ENCODE measurements at regions not wholly inside any gene's neighbourhood (a gene's known extent, or its start where the extent isn't known, plus 50 kb on each side); places are given as distances from the start of the nearest gene placed in this dataset.
A peak's percentile ranks its signal among the peaks of the same experiment; 100 is the strongest.

DNA sequence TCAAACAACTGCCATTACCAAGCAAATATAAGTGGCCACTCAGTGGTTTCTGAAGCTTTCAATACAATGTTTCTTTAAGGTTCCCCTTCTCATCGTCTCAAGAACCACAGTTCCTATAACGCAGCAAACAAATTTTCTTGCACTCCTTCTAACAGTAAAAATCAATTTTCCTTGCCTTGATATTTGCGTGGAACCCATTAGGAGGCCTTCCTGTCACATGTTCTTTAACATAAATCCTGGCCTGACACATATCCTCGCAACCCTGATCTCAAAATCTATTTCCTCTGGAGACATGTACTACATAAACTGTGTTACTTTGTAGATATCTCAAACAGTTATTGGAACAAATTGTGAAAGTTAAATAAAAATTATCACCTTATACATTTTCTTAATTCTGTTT, 65.9 kb upstream of the MANEA start:
- intact Hi-C loops (cut with DNase I), result no loop called here
- H3K27me3 ChIP-seq (ENCODE audit: control insufficient read depth, insufficient read depth), result no peaks in the 10 kb centered on the region
- no peaks in the 10 kb centered on the region for H3K9me3 ChIP-seq (ENCODE audit: control insufficient read depth, low read length)
- ATAC-seq (no peak), DNase-seq (no peak)
- H3K27ac ChIP-seq (ENCODE audit: low read length), result no peak overlapping the region
- H3K4me1 ChIP-seq (ENCODE audit: control insufficient read depth, insufficient read depth, low read length), result no peaks in the 10 kb centered on the region
- WGBS, result 45% methylated on average over 4 of the region's 4 CpGs
- no peak overlapping the region for H3K4me3 ChIP-seq (ENCODE audit: low read length)

GRCh38 chr6:95515975-95516374, 61.4 kb upstream of the MANEA start:
- ATAC-seq (no peak), DNase-seq (no peak)
- Histone ChIP-seq H3K4me1 (ENCODE audit: control insufficient read depth, insufficient read depth, low read length) (no peaks in the 10 kb centered on the region), H3K9me3 (ENCODE audit: control insufficient read depth, low read length) (no peaks in the 10 kb centered on the region), H3K27me3 (ENCODE audit: control insufficient read depth, insufficient read depth) (no peaks in the 10 kb centered on the region), H3K27ac (ENCODE audit: low read length) (no peak overlapping the region), H3K4me3 (ENCODE audit: low read length) (no peak overlapping the region)
- 72% methylated on average over 2 of the region's 2 CpGs for whole genome bisulfite sequencing
- intact Hi-C loops (cut with DNase I), result no loop called here

DNA sequence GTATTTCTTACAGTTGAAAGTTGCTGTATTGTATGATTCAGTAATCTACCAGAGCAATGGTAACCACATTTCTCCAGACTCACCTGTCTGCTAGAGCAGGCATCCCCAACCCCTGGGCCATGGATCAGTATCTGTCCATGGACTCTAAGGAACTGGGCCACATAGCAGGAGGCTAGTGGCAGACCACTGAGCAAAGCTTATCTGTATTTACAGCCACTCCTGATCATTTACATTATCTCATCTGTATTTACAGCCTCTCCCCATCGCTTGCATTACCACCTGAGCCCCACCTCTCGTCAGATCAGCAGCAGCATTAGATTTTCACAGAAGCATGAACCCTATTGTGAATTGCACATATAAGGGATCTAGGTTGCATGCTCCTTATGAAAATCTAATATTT, 60.3 kb upstream of the MANEA start:
- intact Hi-C loops (cut with DNase I), result no loop called here
- ATAC-seq, result no peak
- no peak for DNase-seq

GRCh38 chr6:95517568-95517967, 59.8 kb upstream of the MANEA start:
- Histone ChIP-seq H3K27ac (ENCODE audit: low read length) (no peak overlapping the region), H3K27me3 (ENCODE audit: control insufficient read depth, insufficient read depth) (no peaks in the 10 kb centered on the region), H3K4me3 (ENCODE audit: low read length) (no peak overlapping the region), H3K9me3 (ENCODE audit: control insufficient read depth, low read length) (no peaks in the 10 kb centered on the region), H3K4me1 (ENCODE audit: control insufficient read depth, insufficient read depth, low read length) (no peaks in the 10 kb centered on the region)
- no peak for ATAC-seq
- no peak for DNase-seq
- 66% methylated on average over 3 of the region's 3 CpGs for WGBS
- intact Hi-C loops (cut with DNase I), result no loop called here

More for the DNA sequence above, 60.3 kb upstream of the MANEA start:
- Histone ChIP-seq H3K4me1 (ENCODE audit: control insufficient read depth, insufficient read depth, low read length) (no peaks in the 10 kb centered on the region), H3K27me3 (ENCODE audit: control insufficient read depth, insufficient read depth) (no peaks in the 10 kb centered on the region), H3K9me3 (ENCODE audit: control insufficient read depth, low read length) (no peaks in the 10 kb centered on the region), H3K4me3 (ENCODE audit: low read length) (no peak overlapping the region), H3K27ac (ENCODE audit: low read length) (no peak overlapping the region)
- WGBS, result 60% methylated on average over 2 of the region's 2 CpGs

DNA sequence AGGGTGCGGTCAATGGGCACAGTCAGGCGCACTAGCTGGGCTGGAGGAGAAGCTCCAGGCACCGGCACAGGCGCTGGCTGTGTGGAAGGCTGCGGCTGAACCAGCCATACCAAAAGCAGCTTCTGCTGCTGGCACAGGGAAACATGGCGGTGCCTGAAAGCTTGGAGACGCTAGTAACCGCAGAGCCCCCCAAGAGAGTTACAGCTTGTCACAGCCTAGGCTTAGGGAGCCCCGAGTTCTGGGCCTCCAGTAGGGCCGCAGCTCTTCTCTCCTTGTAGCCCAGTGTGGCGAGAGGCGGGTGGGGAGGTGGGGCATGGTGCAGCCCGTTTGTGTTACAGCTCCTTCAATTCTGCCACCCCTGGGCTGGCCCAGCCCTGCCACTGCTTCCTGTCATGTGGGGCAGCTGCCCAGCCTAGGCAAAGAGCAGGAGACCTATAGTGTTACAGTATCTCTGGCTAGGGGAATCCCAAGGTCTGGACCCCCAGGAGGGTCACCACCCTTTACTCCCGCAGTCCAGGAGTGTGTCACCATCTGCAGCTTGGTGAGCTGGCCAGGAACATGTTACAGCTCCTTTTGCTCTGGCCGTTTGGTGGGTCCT, 58.6 kb upstream of the MANEA start:
- WGBS, result 91% methylated on average over 15 of the region's 15 CpGs
- peak in 1 of 3 donors; percentile 26 for DNase-seq
- Histone ChIP-seq H3K27ac (ENCODE audit: low read length) (no peak overlapping the region), H3K4me1 (ENCODE audit: control insufficient read depth, insufficient read depth, low read length) (no peaks in the 10 kb centered on the region), H3K27me3 (ENCODE audit: control insufficient read depth, insufficient read depth) (no peaks in the 10 kb centered on the region), H3K9me3 (ENCODE audit: control insufficient read depth, low read length) (no peaks in the 10 kb centered on the region), H3K4me3 (ENCODE audit: low read length) (no peak overlapping the region)
- intact Hi-C loops (cut with DNase I), result no loop called here
- ATAC-seq, result no peak

DNA sequence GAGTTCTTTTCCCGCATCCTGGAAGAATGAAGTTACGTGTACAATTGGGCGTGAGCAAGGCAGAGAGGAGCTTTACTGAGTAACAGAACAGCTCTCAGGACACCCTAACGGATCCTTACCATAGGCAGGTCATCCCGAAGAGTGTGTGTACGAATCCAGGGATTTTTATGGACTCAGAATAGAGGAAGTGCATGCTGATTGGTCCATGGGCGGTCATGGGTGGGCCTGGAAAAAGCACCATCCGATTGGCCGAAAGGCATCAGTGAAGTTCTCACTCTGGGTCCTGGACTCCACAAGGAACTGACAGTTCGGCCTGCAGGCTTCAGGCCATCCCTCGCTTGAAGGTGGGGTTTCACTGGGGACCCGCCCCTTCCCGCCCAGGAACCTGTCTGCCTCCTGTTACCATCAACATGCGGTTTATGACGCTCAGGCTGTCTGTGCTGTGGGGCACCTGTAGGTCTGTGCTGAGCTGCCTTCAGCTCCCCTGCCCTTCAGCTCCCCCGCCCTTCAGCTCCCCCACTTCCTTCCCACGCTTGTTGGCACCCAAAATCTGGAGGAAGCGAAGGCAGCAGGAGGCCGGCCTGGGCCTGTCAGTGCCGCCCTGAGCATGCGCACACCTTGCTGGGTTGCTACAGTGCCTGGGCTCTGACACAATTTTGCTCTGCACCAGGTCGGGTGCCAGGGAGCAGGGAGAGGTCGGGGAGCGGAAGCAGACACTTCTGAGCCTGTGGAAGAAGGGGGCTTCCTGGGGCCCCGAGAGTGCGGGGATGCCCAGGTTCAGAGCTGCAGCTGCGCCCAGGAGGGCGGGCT, 57.9 kb upstream of the MANEA start:
- Histone ChIP-seq H3K27me3 (ENCODE audit: control insufficient read depth, insufficient read depth) (no peaks in the 10 kb centered on the region), H3K4me3 (ENCODE audit: low read length) (no peak overlapping the region), H3K4me1 (ENCODE audit: control insufficient read depth, insufficient read depth, low read length) (no peaks in the 10 kb centered on the region), H3K9me3 (ENCODE audit: control insufficient read depth, low read length) (no peaks in the 10 kb centered on the region), H3K27ac (ENCODE audit: low read length) (no peak overlapping the region)
- intact Hi-C loops (cut with DNase I), result no loop called here
- WGBS, result 93% methylated on average over 28 of the region's 28 CpGs
- no peak for ATAC-seq
- DNase-seq, result peak in 1 of 3 donors; percentile 29

DNA sequence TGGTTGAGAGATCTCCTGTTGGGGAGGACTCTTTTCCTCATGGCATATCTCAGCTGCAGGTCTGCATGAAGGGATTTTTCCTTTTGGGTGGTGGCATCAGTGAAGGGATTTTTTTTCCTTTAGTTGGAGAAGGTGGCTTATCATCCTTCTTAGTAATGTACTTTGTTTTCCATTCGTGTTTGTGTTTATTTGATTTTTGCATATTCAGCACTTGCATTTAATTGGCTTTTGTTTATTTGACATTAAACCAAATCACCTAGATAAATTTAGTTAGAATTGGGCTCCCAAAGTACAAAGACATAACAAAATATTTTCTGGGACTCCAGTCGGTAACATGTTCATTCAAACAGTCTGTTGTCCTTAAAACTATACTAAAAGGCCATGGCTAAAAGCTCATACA, 56.2 kb upstream of the MANEA start:
- intact Hi-C loops (cut with DNase I), result no loop called here
- Histone ChIP-seq H3K4me1 (ENCODE audit: control insufficient read depth, insufficient read depth, low read length) (no peaks in the 10 kb centered on the region), H3K4me3 (ENCODE audit: low read length) (no peak overlapping the region), H3K9me3 (ENCODE audit: control insufficient read depth, low read length) (no peaks in the 10 kb centered on the region), H3K27ac (ENCODE audit: low read length) (no peak overlapping the region), H3K27me3 (ENCODE audit: control insufficient read depth, insufficient read depth) (no peaks in the 10 kb centered on the region)
- no peak for ATAC-seq
- WGBS, result 42% methylated on average over 2 of the region's 2 CpGs
- DNase-seq, result no peak
